Endothelial cell of umbilical vein (primary cell): ENCODE measurements at regions not wholly inside any gene's neighbourhood (a gene's known extent, or its start where the extent isn't known, plus 50 kb on each side); places are given as distances from the start of the nearest gene placed in this dataset.

Source experiments
- BruUV-seq: library from RNA; stranded (reverse); fragments of 400-500 nt; replicated peaks from 2 replicates; lab custom pipeline; 2021; lab: Mats Ljungman, UMichigan
- CTCF ChIA-PET: fragments of 300-600, 350-600 bp; sonication (Branson Sonifier 250); formaldehyde crosslinking; loops from one replicate; lab custom pipeline; 2021; ENCODE audit warnings: antibody characterized with exemption, inconsistent platforms; lab: Charles Lee
- POLR2A ChIA-PET: fragments of 300-600, 350-600 bp; sonication (Branson Sonifier 250); formaldehyde crosslinking; loops from one replicate; lab custom pipeline; 2021; ENCODE audit warnings: antibody characterized with exemption, inconsistent platforms; lab: Charles Lee
- DNase-seq: peaks from one replicate; pipeline ENCODE4 v3.0.0-alpha.2; 2011; ENCODE audit warnings: low read depth, low spot score
- FAIRE-seq: peaks from 2 replicates; lab custom pipeline; 2011; peaks lifted over from hg19 to GRCh38; lab: Jason Lieb, UNC
- H2AFZ ChIP-seq: 2 replicates; pipeline ENCODE4 v1.6.0; 2012; ENCODE audit warnings: low read depth, low read length, control low read depth, inconsistent platforms
- H3K27ac ChIP-seq: 2 replicates; pipeline ENCODE4 v1.5.1; 2011; ENCODE audit warnings: low read depth, mild to moderate bottlenecking, control low read depth, low read length, moderate library complexity; ENCODE audit not compliant: insufficient read depth
- H3K27me3 ChIP-seq, 2 experiments: 2 replicates each; pipeline versions ENCODE4 v1.6.0 to v1.6.1; 2011; ENCODE audit warnings: low read length in 2 of 2, mixed read lengths in 1 of 2; ENCODE audit not compliant: control insufficient read depth in 2 of 2, insufficient read depth in 2 of 2
- H3K36me3 ChIP-seq, 2 experiments: 2 replicates in 1 of 2; 3 replicates in 1 of 2; pipeline ENCODE4 v1.5.1; 2011; ENCODE audit warnings: low read length in 2 of 2, mild to moderate bottlenecking in 1 of 2, moderate library complexity in 1 of 2; ENCODE audit not compliant: control insufficient read depth in 2 of 2, insufficient read depth in 2 of 2; ENCODE audit errors: extremely low read depth in 1 of 2
- H3K4me1 ChIP-seq: 3 replicates; pipeline ENCODE4 v1.5.1; 2011; ENCODE audit warnings: mild to moderate bottlenecking, low read length; ENCODE audit not compliant: control insufficient read depth, insufficient read depth; ENCODE audit errors: extremely low read depth
- H3K4me2 ChIP-seq: 2 replicates; pipeline ENCODE4 v1.6.1; 2011; ENCODE audit warnings: low read length, control low read depth, mixed read lengths; ENCODE audit not compliant: insufficient read depth
- H3K4me3 ChIP-seq, 3 experiments: fragments of 200-600 bp in 1 of 3; sonication (generic), shearing (Covaris generic) in 1 of 3; replicated peaks in 1 of 3; 2 replicates each; pipeline ENCODE4 v1.5.1; 2011 to 2016; ENCODE audit warnings: control low read depth in 3 of 3, low read length in 3 of 3, mild to moderate bottlenecking in 2 of 3, inconsistent platforms in 1 of 3, low read depth in 1 of 3, moderate library complexity in 1 of 3; ENCODE audit not compliant: insufficient read depth in 1 of 3
- H3K79me2 ChIP-seq: 2 replicates; pipeline ENCODE4 v1.6.0; 2012; ENCODE audit warnings: low read length, inconsistent platforms; ENCODE audit not compliant: control insufficient read depth, insufficient read depth
- H3K9ac ChIP-seq: replicated peaks from 2 replicates; pipeline ENCODE3; 2011; ENCODE audit warnings: low read length, control low read depth; ENCODE audit not compliant: insufficient read depth; ENCODE audit errors: extremely low read depth
- H3K9me1 ChIP-seq: replicated peaks from 3 replicates; pipeline ENCODE4 v1.6.0; 2011; ENCODE audit warnings: mild to moderate bottlenecking, low read length; ENCODE audit not compliant: control insufficient read depth, insufficient read depth; ENCODE audit errors: extremely low read depth
- H3K9me3 ChIP-seq: replicated peaks from 2 replicates; pipeline ENCODE4 v1.5.1; 2012; ENCODE audit warnings: low read length, inconsistent platforms; ENCODE audit not compliant: control insufficient read depth, insufficient read depth
- H4K20me1 ChIP-seq: replicated peaks from 2 replicates; pipeline ENCODE3; 2011; ENCODE audit warnings: mild to moderate bottlenecking, low read length; ENCODE audit not compliant: control insufficient read depth, insufficient read depth; ENCODE audit errors: extremely low read depth
- EZH2 ChIP-seq: IDR thresholded peaks from 2 replicates; pipeline ENCODE4 v1.6.1; 2012; ENCODE audit warnings: borderline replicate concordance, low read depth, mild to moderate bottlenecking, moderate library complexity, low read length, inconsistent platforms; ENCODE audit not compliant: severe bottlenecking
- FOS ChIP-seq: IDR thresholded peaks from 2 replicates; pipeline ENCODE4 v1.6.1; 2011; ENCODE audit warnings: mild to moderate bottlenecking, low read length, moderate library complexity, borderline replicate concordance; ENCODE audit not compliant: insufficient read depth
- GATA2 ChIP-seq: IDR thresholded peaks from 2 replicates; pipeline ENCODE4 v1.7.0; 2011; ENCODE audit warnings: low read depth, mild to moderate bottlenecking, moderate library complexity, mixed read lengths, low read length; ENCODE audit not compliant: insufficient read length, insufficient read depth
- JUN ChIP-seq: IDR thresholded peaks from 2 replicates; pipeline ENCODE4 v1.6.1; 2011; ENCODE audit warnings: borderline replicate concordance, low read depth; ENCODE audit not compliant: insufficient read length, insufficient read depth
- POLR2A ChIP-seq: IDR thresholded peaks from 2 replicates; pipeline ENCODE4 v1.6.1; 2012; ENCODE audit warnings: low read depth, mild to moderate bottlenecking, control low read depth, low read length
- POLR2AphosphoS5 ChIP-seq: IDR thresholded peaks from 2 replicates; pipeline ENCODE4 v1.6.1; 2012; ENCODE audit warnings: low read depth, mild to moderate bottlenecking, control low read depth, low read length, moderate library complexity; ENCODE audit not compliant: insufficient read depth
- dilution Hi-C: fragments of 300-500 bp; cut with MboI; formaldehyde crosslinking; loops from one replicate; pipeline ENCODE4 v1.15.0; 2019; ENCODE audit warnings: low sequenced_read_pairs; ENCODE audit not compliant: extremely low pct_ligation_motif_present
- intact Hi-C: fragments of 100-400 bp; cut with micrococcal nuclease; formaldehyde crosslinking; loops from one replicate; pipeline ENCODE4 v1.10.0; 2022
- TF ChIP-seq, protein P1 (sequence below), 2 donors: IDR thresholded peaks; 1 replicate in 1 of 2; 2 replicates in 1 of 2; pipeline ENCODE4 v1.5.1; 2011; ENCODE audit warnings: low read length in 2 of 2, mild to moderate bottlenecking in 2 of 2, moderate library complexity in 2 of 2, control low read depth in 1 of 2, inconsistent platforms in 1 of 2, low read depth in 1 of 2; ENCODE audit not compliant: insufficient read depth in 1 of 2; ENCODE audit errors: extremely low read depth in 1 of 2
- TF ChIP-seq, protein P2 (sequence below): IDR thresholded peaks from 2 replicates; pipeline ENCODE4 v1.6.1; 2011; ENCODE audit not compliant: insufficient read depth, insufficient read length

DNA sequence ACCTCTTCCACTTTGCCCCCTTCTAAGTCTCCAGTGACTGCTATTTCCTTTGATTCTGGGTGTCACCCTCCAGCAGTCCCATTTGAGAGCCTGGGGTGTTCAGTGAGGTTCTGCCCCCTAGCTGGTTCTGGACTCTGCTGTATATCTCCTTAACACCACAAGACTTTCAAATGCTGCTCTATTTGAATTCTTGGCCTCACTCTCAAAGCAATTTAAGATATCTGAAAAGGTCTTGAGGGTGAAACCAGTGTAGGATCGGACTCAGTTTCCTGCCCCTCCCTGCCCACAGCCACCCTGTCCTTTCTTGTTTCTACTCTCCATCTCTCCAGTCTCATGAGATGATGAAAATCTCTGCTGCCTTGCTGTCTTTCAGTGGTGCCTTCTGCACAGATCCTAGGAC is 280.9 kb downstream of the TENT4A start:
- Histone ChIP-seq H3K9ac (no peak overlapping the region), H3K4me3 (no peak overlapping the region), H3K27ac (no peak overlapping the region), H4K20me1 (no peaks in the 10 kb centered on the region), H3K9me1 (no peaks in the 10 kb centered on the region), H3K4me2 (no peak overlapping the region), H3K9me3 (no peaks in the 10 kb centered on the region), H2AFZ (no peak overlapping the region), H3K36me3 (no peaks in the 10 kb centered on the region), H3K4me1 (no peaks in the 10 kb centered on the region), H3K27me3 (no peaks in the 10 kb centered on the region), H3K79me2 (no peaks in the 10 kb centered on the region)
- no peak for TF ChIP-seq GATA2
- TF ChIP-seq JUN: no peak
- TF ChIP-seq POLR2AphosphoS5: no peak
- ChIA-PET CTCF (no interaction called here), POLR2A (no interaction called here)
- intact Hi-C loops (no loop called here), dilution Hi-C loops (no loop called here)
- BruUV-seq: no TSS peak
- FAIRE-seq (no peak), DNase-seq (no peak)

DNA sequence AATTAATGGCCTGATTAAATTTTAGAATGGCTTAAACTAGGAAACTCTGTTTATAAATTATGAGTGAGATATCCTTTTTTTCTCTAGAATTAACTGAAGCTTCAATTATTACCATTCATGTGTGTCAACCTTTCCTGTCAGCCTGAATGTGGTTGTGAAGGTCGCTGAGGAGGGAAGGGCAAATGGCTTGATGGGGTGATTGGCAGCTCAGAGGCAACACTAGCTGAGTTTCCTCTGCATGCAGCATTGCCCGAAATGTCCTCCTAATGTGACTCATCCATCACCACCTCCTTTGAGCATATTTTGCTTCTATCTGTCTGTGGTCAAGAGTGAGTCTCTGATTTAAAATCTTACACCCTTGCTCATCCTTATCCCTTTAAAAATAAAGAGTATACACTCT is 281.9 kb downstream of the TENT4A start:
- intact Hi-C loops (no loop called here), dilution Hi-C loops (no loop called here)
- H3K4me1 ChIP-seq: no peaks in the 10 kb centered on the region
- no peaks in the 10 kb centered on the region for H3K36me3 ChIP-seq
- ChIA-PET CTCF (no interaction called here), POLR2A (no interaction called here)
- H3K9me3 ChIP-seq: no peaks in the 10 kb centered on the region
- FAIRE-seq: no peak
- H3K79me2 ChIP-seq: no peaks in the 10 kb centered on the region
- H3K9me1 ChIP-seq: no peaks in the 10 kb centered on the region
- H2AFZ ChIP-seq: no peak overlapping the region
- no peak for TF ChIP-seq POLR2A
- no peak for TF ChIP-seq POLR2AphosphoS5
- TF ChIP-seq, protein P1, sequence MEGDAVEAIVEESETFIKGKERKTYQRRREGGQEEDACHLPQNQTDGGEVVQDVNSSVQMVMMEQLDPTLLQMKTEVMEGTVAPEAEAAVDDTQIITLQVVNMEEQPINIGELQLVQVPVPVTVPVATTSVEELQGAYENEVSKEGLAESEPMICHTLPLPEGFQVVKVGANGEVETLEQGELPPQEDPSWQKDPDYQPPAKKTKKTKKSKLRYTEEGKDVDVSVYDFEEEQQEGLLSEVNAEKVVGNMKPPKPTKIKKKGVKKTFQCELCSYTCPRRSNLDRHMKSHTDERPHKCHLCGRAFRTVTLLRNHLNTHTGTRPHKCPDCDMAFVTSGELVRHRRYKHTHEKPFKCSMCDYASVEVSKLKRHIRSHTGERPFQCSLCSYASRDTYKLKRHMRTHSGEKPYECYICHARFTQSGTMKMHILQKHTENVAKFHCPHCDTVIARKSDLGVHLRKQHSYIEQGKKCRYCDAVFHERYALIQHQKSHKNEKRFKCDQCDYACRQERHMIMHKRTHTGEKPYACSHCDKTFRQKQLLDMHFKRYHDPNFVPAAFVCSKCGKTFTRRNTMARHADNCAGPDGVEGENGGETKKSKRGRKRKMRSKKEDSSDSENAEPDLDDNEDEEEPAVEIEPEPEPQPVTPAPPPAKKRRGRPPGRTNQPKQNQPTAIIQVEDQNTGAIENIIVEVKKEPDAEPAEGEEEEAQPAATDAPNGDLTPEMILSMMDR (IDR thresholded peaks at IDR 0.05; ENCODE audit: extremely low read depth in 1 of 2, insufficient read depth in 1 of 2, low read depth in 1 of 2, low read length in 2 of 2): no peak
- TF ChIP-seq GATA2: no peak
- TF ChIP-seq EZH2: no peak
- no peak for TF ChIP-seq FOS
- TF ChIP-seq, protein P2, sequence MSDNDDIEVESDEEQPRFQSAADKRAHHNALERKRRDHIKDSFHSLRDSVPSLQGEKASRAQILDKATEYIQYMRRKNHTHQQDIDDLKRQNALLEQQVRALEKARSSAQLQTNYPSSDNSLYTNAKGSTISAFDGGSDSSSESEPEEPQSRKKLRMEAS: no peak
- no peak overlapping the region for H3K4me3 ChIP-seq
- H3K4me2 ChIP-seq: no peak overlapping the region
- H3K9ac ChIP-seq: no peak overlapping the region
- BruUV-seq: no TSS peak
- no peak for DNase-seq
- H4K20me1 ChIP-seq: no peaks in the 10 kb centered on the region
- H3K27ac ChIP-seq: no peak overlapping the region
- no peaks in the 10 kb centered on the region for H3K27me3 ChIP-seq
